ENCODE measurements at regions not wholly inside any gene's neighbourhood (a gene's known extent, or its start where the extent isn't known, plus 50 kb on each side); places are given as distances from the start of the nearest gene placed in this dataset.

GRCh38 chr12:65565601-65566560 lies 258.4 kb upstream of the HMGA2 start:
- no peak overlapping the region for H3K4me3 ChIP-seq (ENCODE audit: low read length in 2 of 2)
- no peaks in the 10 kb centered on the region for H3K4me1 ChIP-seq (ENCODE audit: control insufficient read depth in 2 of 2, insufficient read depth in 2 of 2, low read length in 2 of 2)
- 62% methylated on average over 11 of the region's 11 CpGs for WGBS
- no peaks in the 10 kb centered on the region for H3K36me3 ChIP-seq (ENCODE audit: control insufficient read depth in 2 of 2, insufficient read depth in 2 of 2, low read length in 1 of 2)
- no peak for DNase-seq (ENCODE audit: low read depth in 6 of 9, low spot score in 9 of 9)
- H3K27ac ChIP-seq (ENCODE audit: low read depth in 1 of 2, low read length in 1 of 2) = no peak overlapping the region
- no peaks in the 10 kb centered on the region for H3K27me3 ChIP-seq (ENCODE audit: control insufficient read depth in 2 of 2, insufficient read depth in 1 of 2, low read length in 1 of 2)
- H3K9me3 ChIP-seq (ENCODE audit: control insufficient read depth in 2 of 2, insufficient read depth in 1 of 2, low read length in 1 of 2) = no peaks in the 10 kb centered on the region

- no peak overlapping the region for H3K4me3 ChIP-seq (ENCODE audit: low read length in 2 of 2)
- no peak for DNase-seq (ENCODE audit: low read depth in 6 of 9, low spot score in 9 of 9)
- no peaks in the 10 kb centered on the region for H3K4me1 ChIP-seq (ENCODE audit: control insufficient read depth in 2 of 2, insufficient read depth in 2 of 2, low read length in 2 of 2)
- H3K36me3 ChIP-seq (ENCODE audit: control insufficient read depth in 2 of 2, insufficient read depth in 2 of 2, low read length in 1 of 2) = no peaks in the 10 kb centered on the region
- no peaks in the 10 kb centered on the region for H3K9me3 ChIP-seq (ENCODE audit: control insufficient read depth in 2 of 2, insufficient read depth in 1 of 2, low read length in 1 of 2)
- H3K27ac ChIP-seq (ENCODE audit: low read depth in 1 of 2, low read length in 1 of 2) = no peak overlapping the region
- WGBS = 64% methylated on average over 1 of the region's 1 CpG
- H3K27me3 ChIP-seq (ENCODE audit: control insufficient read depth in 2 of 2, insufficient read depth in 1 of 2, low read length in 1 of 2) = no peaks in the 10 kb centered on the region
Measured at GRCh38 chr12:65566751-65567150, 257.5 kb upstream of the HMGA2 start.

- H3K27ac ChIP-seq (ENCODE audit: low read depth in 1 of 2, low read length in 1 of 2) = peak overlapping the region in 1 of 2 donors; percentile 11
- H3K36me3 ChIP-seq (ENCODE audit: control insufficient read depth in 2 of 2, insufficient read depth in 2 of 2, low read length in 1 of 2) = no peaks in the 10 kb centered on the region
- H3K9me3 ChIP-seq (ENCODE audit: control insufficient read depth in 2 of 2, insufficient read depth in 1 of 2, low read length in 1 of 2) = no peaks in the 10 kb centered on the region
- WGBS = 81% methylated on average over 3 of the region's 3 CpGs
- H3K27me3 ChIP-seq (ENCODE audit: control insufficient read depth in 2 of 2, insufficient read depth in 1 of 2, low read length in 1 of 2) = no peaks in the 10 kb centered on the region
- H3K4me1 ChIP-seq (ENCODE audit: control insufficient read depth in 2 of 2, insufficient read depth in 2 of 2, low read length in 2 of 2) = no peaks in the 10 kb centered on the region
- no peak overlapping the region for H3K4me3 ChIP-seq (ENCODE audit: low read length in 2 of 2)
- no peak for DNase-seq (ENCODE audit: low read depth in 6 of 9, low spot score in 9 of 9)
Measured at GRCh38 chr12:65567820-65568219, 256.5 kb upstream of the HMGA2 start.

- 91% methylated on average over 4 of the region's 4 CpGs for WGBS
- DNase-seq (ENCODE audit: low read depth in 6 of 9, low spot score in 9 of 9) = peak in 3 of 9 donors; percentile 6 to 28 (median 11)
- Histone ChIP-seq H3K27ac (ENCODE audit: low read depth in 1 of 2, low read length in 1 of 2) (no peak overlapping the region), H3K9me3 (ENCODE audit: control insufficient read depth in 2 of 2, insufficient read depth in 1 of 2, low read length in 1 of 2) (no peaks in the 10 kb centered on the region), H3K4me1 (ENCODE audit: control insufficient read depth in 2 of 2, insufficient read depth in 2 of 2, low read length in 2 of 2) (no peaks in the 10 kb centered on the region), H3K36me3 (ENCODE audit: control insufficient read depth in 2 of 2, insufficient read depth in 2 of 2, low read length in 1 of 2) (no peaks in the 10 kb centered on the region), H3K4me3 (ENCODE audit: low read length in 2 of 2) (no peak overlapping the region), H3K27me3 (ENCODE audit: control insufficient read depth in 2 of 2, insufficient read depth in 1 of 2, low read length in 1 of 2) (no peaks in the 10 kb centered on the region)
Measured at GRCh38 chr12:65568517-65568916, 255.8 kb upstream of the HMGA2 start.

GRCh38 chr12:65570451-65571130 lies 253.7 kb upstream of the HMGA2 start:
- Histone ChIP-seq H3K4me1 (ENCODE audit: control insufficient read depth in 2 of 2, insufficient read depth in 2 of 2, low read length in 2 of 2) (no peaks in the 10 kb centered on the region), H3K27me3 (ENCODE audit: control insufficient read depth in 2 of 2, insufficient read depth in 1 of 2, low read length in 1 of 2) (no peaks in the 10 kb centered on the region), H3K27ac (ENCODE audit: low read depth in 1 of 2, low read length in 1 of 2) (no peak overlapping the region), H3K4me3 (ENCODE audit: low read length in 2 of 2) (no peak overlapping the region), H3K9me3 (ENCODE audit: control insufficient read depth in 2 of 2, insufficient read depth in 1 of 2, low read length in 1 of 2) (no peaks in the 10 kb centered on the region), H3K36me3 (ENCODE audit: control insufficient read depth in 2 of 2, insufficient read depth in 2 of 2, low read length in 1 of 2) (no peaks in the 10 kb centered on the region)
- DNase-seq (ENCODE audit: low read depth in 6 of 9, low spot score in 9 of 9) = no peak
- WGBS = 94% methylated on average over 4 of the region's 4 CpGs

GRCh38 chr12:65574867-65575266 lies 249.4 kb upstream of the HMGA2 start:
- Histone ChIP-seq H3K36me3 (ENCODE audit: control insufficient read depth in 2 of 2, insufficient read depth in 2 of 2, low read length in 1 of 2) (no peaks in the 10 kb centered on the region), H3K4me1 (ENCODE audit: control insufficient read depth in 2 of 2, insufficient read depth in 2 of 2, low read length in 2 of 2) (no peaks in the 10 kb centered on the region), H3K4me3 (ENCODE audit: low read length in 2 of 2) (no peak overlapping the region), H3K9me3 (ENCODE audit: control insufficient read depth in 2 of 2, insufficient read depth in 1 of 2, low read length in 1 of 2) (no peaks in the 10 kb centered on the region), H3K27ac (ENCODE audit: low read depth in 1 of 2, low read length in 1 of 2) (no peak overlapping the region), H3K27me3 (ENCODE audit: control insufficient read depth in 2 of 2, insufficient read depth in 1 of 2, low read length in 1 of 2) (no peaks in the 10 kb centered on the region)
- DNase-seq (ENCODE audit: low read depth in 6 of 9, low spot score in 9 of 9) = no peak

- Histone ChIP-seq H3K36me3 (ENCODE audit: control insufficient read depth in 2 of 2, insufficient read depth in 2 of 2, low read length in 1 of 2) (no peaks in the 10 kb centered on the region), H3K27me3 (ENCODE audit: control insufficient read depth in 2 of 2, insufficient read depth in 1 of 2, low read length in 1 of 2) (no peaks in the 10 kb centered on the region), H3K9me3 (ENCODE audit: control insufficient read depth in 2 of 2, insufficient read depth in 1 of 2, low read length in 1 of 2) (no peaks in the 10 kb centered on the region), H3K4me1 (ENCODE audit: control insufficient read depth in 2 of 2, insufficient read depth in 2 of 2, low read length in 2 of 2) (no peaks in the 10 kb centered on the region), H3K4me3 (ENCODE audit: low read length in 2 of 2) (no peak overlapping the region), H3K27ac (ENCODE audit: low read depth in 1 of 2, low read length in 1 of 2) (no peak overlapping the region)
- DNase-seq (ENCODE audit: low read depth in 6 of 9, low spot score in 9 of 9) = no peak
- 94% methylated on average over 3 of the region's 3 CpGs for WGBS
Measured at GRCh38 chr12:65584016-65584415, 240.3 kb upstream of the HMGA2 start.

GRCh38 chr12:65585648-65586602 lies 238.4 kb upstream of the HMGA2 start:
- H3K4me3 ChIP-seq (ENCODE audit: low read length in 2 of 2) = no peak overlapping the region
- no peak overlapping the region for H3K27ac ChIP-seq (ENCODE audit: low read depth in 1 of 2, low read length in 1 of 2)
- no peaks in the 10 kb centered on the region for H3K9me3 ChIP-seq (ENCODE audit: control insufficient read depth in 2 of 2, insufficient read depth in 1 of 2, low read length in 1 of 2)
- DNase-seq (ENCODE audit: low read depth in 6 of 9, low spot score in 9 of 9) = no peak
- WGBS = 42% methylated on average over 3 of the region's 3 CpGs
- no peaks in the 10 kb centered on the region for H3K36me3 ChIP-seq (ENCODE audit: control insufficient read depth in 2 of 2, insufficient read depth in 2 of 2, low read length in 1 of 2)
- H3K4me1 ChIP-seq (ENCODE audit: control insufficient read depth in 2 of 2, insufficient read depth in 2 of 2, low read length in 2 of 2) = no peaks in the 10 kb centered on the region
- no peaks in the 10 kb centered on the region for H3K27me3 ChIP-seq (ENCODE audit: control insufficient read depth in 2 of 2, insufficient read depth in 1 of 2, low read length in 1 of 2)

Measured in thymus (tissue), 11 donors.